ENCODE measurements at regions not wholly inside any gene's neighbourhood (a gene's known extent, or its start where the extent isn't known, plus 50 kb on each side); places are given as distances from the start of the nearest gene placed in this dataset.

DNA sequence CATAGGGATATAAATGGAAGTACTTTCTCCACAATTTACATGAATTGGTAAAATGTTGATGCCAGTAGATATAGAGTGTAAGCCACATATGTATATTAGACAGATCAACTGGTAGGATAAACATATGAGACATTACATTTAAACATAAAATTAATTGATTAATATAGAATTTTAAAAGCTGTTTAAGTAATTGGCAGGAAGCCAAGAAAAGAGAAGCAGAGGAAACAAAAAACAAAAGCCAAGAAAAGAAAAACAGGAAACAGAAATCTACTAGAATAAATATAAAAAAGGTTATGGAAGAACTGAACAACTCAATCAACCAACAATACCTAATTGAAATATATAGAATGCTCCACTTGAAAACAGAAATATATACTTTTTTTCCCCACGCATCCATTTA lies 920.1 kb upstream of the TMEFF2 start:
- intact Hi-C loops (cut with micrococcal nuclease) = no loop called here
- Histone ChIP-seq H4K20me1 (ENCODE audit: insufficient read depth) (no peaks in the 10 kb centered on the region; the same call in 1 of the 2 replicates), H3K4me2 (ENCODE audit: low read length) (no peak overlapping the region), H3K4me1 (ENCODE audit: control insufficient read depth in 1 of 2, insufficient read depth in 2 of 2, low read length in 2 of 2) (no peaks in the 10 kb centered on the region), H3K9me3 (ENCODE audit: control insufficient read depth in 1 of 2, insufficient read depth in 1 of 2, low read depth in 1 of 2, low read length in 2 of 2) (no peaks in the 10 kb centered on the region), H3K9me2 (ENCODE audit: insufficient read depth) (0 out of 2 replicates have a peak, but pooled peaks cover 5% of the 10 kb centered on the region), H3K36me3 (ENCODE audit: control insufficient read depth in 1 of 2, insufficient read depth in 2 of 2, low read length in 2 of 2) (no peaks in the 10 kb centered on the region), H3K27me3 (ENCODE audit: insufficient read depth, low read length) (no peaks in the 10 kb centered on the region), H3K4me3 (replicated peaks in 1 of 2; ENCODE audit: low read depth in 1 of 2, low read length in 2 of 2) (no peak overlapping the region), H2AFZ (ENCODE audit: low read depth, low read length, poor library complexity, severe bottlenecking) (no peak overlapping the region), H3K27ac (ENCODE audit: low read depth, low read length) (no peak overlapping the region), H3K79me2 (ENCODE audit: insufficient read depth, low read length) (no peaks in the 10 kb centered on the region), H3K9ac (ENCODE audit: low read length) (no peak overlapping the region)
- BruUV-seq (replicated peaks) = no TSS peak
- ChIA-PET RAD21 (ENCODE audit: low non-redundant PET in 1 of 2, low total read pairs in 2 of 2, uncharacterized antibody in 2 of 2, unreplicated experiment in 2 of 2) (no interaction called here), POLR2A (no interaction called here), CTCF (no interaction called here)
- no peak for ATAC-seq
- DNase-seq (ENCODE audit: low read depth, low spot score) = no peak
- no peak for TF ChIP-seq POLR2A (IDR thresholded peaks at IDR 0.05; ENCODE audit: borderline replicate concordance, extremely low read depth, insufficient read depth, insufficient read length)

DNA sequence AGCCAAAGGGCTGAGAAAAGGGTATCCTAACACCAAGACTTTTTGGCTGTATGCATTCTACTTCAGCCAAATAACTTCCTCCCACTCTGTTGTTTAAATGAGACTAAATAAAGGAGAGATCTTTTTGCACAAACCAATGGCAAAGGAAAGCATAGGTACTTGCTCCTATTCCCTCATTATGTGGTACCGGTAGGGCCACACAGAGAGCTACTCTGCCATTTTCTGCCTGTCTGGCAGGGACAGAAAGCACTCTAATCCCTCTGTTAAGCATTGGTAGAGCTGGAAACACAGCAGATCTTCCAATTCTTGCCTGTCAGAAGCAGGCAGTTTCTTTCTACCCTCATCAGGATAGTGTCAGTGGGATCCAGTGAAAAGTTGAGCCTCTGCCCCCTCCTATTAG lies 918.3 kb upstream of the TMEFF2 start:
- Histone ChIP-seq H4K20me1 (ENCODE audit: insufficient read depth) (no peaks in the 10 kb centered on the region; the same call in 1 of the 2 replicates), H2AFZ (ENCODE audit: low read depth, low read length, poor library complexity, severe bottlenecking) (no peak overlapping the region), H3K4me2 (ENCODE audit: low read length) (no peak overlapping the region), H3K4me1 (ENCODE audit: control insufficient read depth in 1 of 2, insufficient read depth in 2 of 2, low read length in 2 of 2) (no peaks in the 10 kb centered on the region), H3K27ac (ENCODE audit: low read depth, low read length) (no peak overlapping the region), H3K9me2 (ENCODE audit: insufficient read depth) (0 out of 2 replicates have a peak, but pooled peaks cover 5% of the 10 kb centered on the region), H3K79me2 (ENCODE audit: insufficient read depth, low read length) (no peaks in the 10 kb centered on the region), H3K9me3 (ENCODE audit: control insufficient read depth in 1 of 2, insufficient read depth in 1 of 2, low read depth in 1 of 2, low read length in 2 of 2) (no peaks in the 10 kb centered on the region), H3K4me3 (replicated peaks in 1 of 2; ENCODE audit: low read depth in 1 of 2, low read length in 2 of 2) (no peak overlapping the region), H3K9ac (ENCODE audit: low read length) (no peak overlapping the region), H3K27me3 (ENCODE audit: insufficient read depth, low read length) (no peaks in the 10 kb centered on the region), H3K36me3 (ENCODE audit: control insufficient read depth in 1 of 2, insufficient read depth in 2 of 2, low read length in 2 of 2) (no peaks in the 10 kb centered on the region)
- no TSS peak for BruUV-seq (replicated peaks)
- intact Hi-C loops (cut with micrococcal nuclease) = no loop called here
- DNase-seq (ENCODE audit: low read depth, low spot score) (no peak), ATAC-seq (no peak)
- ChIA-PET POLR2A (no interaction called here), RAD21 (ENCODE audit: low non-redundant PET in 1 of 2, low total read pairs in 2 of 2, uncharacterized antibody in 2 of 2, unreplicated experiment in 2 of 2) (no interaction called here), CTCF (no interaction called here)
- TF ChIP-seq, protein P1, sequence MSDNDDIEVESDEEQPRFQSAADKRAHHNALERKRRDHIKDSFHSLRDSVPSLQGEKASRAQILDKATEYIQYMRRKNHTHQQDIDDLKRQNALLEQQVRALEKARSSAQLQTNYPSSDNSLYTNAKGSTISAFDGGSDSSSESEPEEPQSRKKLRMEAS (IDR thresholded peaks at IDR 0.05) = no peak
- TF ChIP-seq CBX3 (IDR thresholded peaks at IDR 0.05; ENCODE audit: low read depth) (no peak), SP1 (IDR thresholded peaks at IDR 0.05; ENCODE audit: low read depth) (no peak), EGR1 (IDR thresholded peaks at IDR 0.05; ENCODE audit: low read depth) (no peak), EZH2 (IDR thresholded peaks at IDR 0.05) (no peak), CEBPB (IDR thresholded peaks at IDR 0.05; ENCODE audit: low read depth) (no peak), TCF7L2 (IDR thresholded peaks at IDR 0.05; ENCODE audit: borderline replicate concordance, extremely low read depth, insufficient read depth, insufficient read length) (no peak)
- TF ChIP-seq, protein P2, sequence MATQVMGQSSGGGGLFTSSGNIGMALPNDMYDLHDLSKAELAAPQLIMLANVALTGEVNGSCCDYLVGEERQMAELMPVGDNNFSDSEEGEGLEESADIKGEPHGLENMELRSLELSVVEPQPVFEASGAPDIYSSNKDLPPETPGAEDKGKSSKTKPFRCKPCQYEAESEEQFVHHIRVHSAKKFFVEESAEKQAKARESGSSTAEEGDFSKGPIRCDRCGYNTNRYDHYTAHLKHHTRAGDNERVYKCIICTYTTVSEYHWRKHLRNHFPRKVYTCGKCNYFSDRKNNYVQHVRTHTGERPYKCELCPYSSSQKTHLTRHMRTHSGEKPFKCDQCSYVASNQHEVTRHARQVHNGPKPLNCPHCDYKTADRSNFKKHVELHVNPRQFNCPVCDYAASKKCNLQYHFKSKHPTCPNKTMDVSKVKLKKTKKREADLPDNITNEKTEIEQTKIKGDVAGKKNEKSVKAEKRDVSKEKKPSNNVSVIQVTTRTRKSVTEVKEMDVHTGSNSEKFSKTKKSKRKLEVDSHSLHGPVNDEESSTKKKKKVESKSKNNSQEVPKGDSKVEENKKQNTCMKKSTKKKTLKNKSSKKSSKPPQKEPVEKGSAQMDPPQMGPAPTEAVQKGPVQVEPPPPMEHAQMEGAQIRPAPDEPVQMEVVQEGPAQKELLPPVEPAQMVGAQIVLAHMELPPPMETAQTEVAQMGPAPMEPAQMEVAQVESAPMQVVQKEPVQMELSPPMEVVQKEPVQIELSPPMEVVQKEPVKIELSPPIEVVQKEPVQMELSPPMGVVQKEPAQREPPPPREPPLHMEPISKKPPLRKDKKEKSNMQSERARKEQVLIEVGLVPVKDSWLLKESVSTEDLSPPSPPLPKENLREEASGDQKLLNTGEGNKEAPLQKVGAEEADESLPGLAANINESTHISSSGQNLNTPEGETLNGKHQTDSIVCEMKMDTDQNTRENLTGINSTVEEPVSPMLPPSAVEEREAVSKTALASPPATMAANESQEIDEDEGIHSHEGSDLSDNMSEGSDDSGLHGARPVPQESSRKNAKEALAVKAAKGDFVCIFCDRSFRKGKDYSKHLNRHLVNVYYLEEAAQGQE (IDR thresholded peaks at IDR 0.05; ENCODE audit: low read depth) = no peak
- TF ChIP-seq, protein P3, sequence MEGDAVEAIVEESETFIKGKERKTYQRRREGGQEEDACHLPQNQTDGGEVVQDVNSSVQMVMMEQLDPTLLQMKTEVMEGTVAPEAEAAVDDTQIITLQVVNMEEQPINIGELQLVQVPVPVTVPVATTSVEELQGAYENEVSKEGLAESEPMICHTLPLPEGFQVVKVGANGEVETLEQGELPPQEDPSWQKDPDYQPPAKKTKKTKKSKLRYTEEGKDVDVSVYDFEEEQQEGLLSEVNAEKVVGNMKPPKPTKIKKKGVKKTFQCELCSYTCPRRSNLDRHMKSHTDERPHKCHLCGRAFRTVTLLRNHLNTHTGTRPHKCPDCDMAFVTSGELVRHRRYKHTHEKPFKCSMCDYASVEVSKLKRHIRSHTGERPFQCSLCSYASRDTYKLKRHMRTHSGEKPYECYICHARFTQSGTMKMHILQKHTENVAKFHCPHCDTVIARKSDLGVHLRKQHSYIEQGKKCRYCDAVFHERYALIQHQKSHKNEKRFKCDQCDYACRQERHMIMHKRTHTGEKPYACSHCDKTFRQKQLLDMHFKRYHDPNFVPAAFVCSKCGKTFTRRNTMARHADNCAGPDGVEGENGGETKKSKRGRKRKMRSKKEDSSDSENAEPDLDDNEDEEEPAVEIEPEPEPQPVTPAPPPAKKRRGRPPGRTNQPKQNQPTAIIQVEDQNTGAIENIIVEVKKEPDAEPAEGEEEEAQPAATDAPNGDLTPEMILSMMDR (IDR thresholded peaks at IDR 0.05 in 2 of 3, conservative IDR thresholded peaks at IDR 0.05 in 1 of 3; ENCODE audit: borderline replicate concordance in 1 of 3, insufficient read depth in 1 of 3, low read depth in 2 of 3, low read length in 2 of 3) = no peak

Data from HCT116 (cell line).